Fibroblast of lung (primary cell): ENCODE measurements at regions not wholly inside any gene's neighbourhood (a gene's known extent, or its start where the extent isn't known, plus 50 kb on each side); places are given as distances from the start of the nearest gene placed in this dataset.

ENCODE experiments used
- DNase-seq, 2 donors: peaks; one replicate each; pipeline versions ENCODE4 v3.0.0 to v3.0.0-alpha.2; 2010; ENCODE audit warnings: low read depth in 2 of 2
- H2AFZ ChIP-seq: 2 replicates; pipeline ENCODE4 v1.5.1; 2012; ENCODE audit warnings: low read length, control low read depth, inconsistent platforms
- H3K27ac ChIP-seq: 2 replicates; pipeline ENCODE4 v1.5.1; 2011; ENCODE audit warnings: low read length, control low read depth; ENCODE audit not compliant: insufficient read depth
- H3K27me3 ChIP-seq: 2 replicates; pipeline ENCODE4 v1.5.1; 2011; ENCODE audit warnings: mild to moderate bottlenecking, low read length; ENCODE audit not compliant: control insufficient read depth, insufficient read depth
- H3K36me3 ChIP-seq: 2 replicates; pipeline ENCODE4 v1.5.1; 2011; ENCODE audit warnings: low read length; ENCODE audit not compliant: control insufficient read depth, insufficient read depth
- H3K4me1 ChIP-seq: 2 replicates; pipeline ENCODE4 v1.5.1; 2011; ENCODE audit warnings: low read length; ENCODE audit not compliant: control insufficient read depth, insufficient read depth; ENCODE audit errors: extremely low read depth
- H3K4me2 ChIP-seq: 2 replicates; pipeline ENCODE4 v1.5.1; 2011; ENCODE audit warnings: low read length, control low read depth; ENCODE audit not compliant: insufficient read depth; ENCODE audit errors: extremely low read depth
- H3K4me3 ChIP-seq, 4 experiments: fragments of 200-600 bp in 1 of 4; sonication (generic) in 1 of 4; replicated peaks in 1 of 4; 2 replicates each; pipeline ENCODE4 v1.5.1; 2011 to 2016; ENCODE audit warnings: low read length in 4 of 4, low read depth in 3 of 4, mild to moderate bottlenecking in 3 of 4, control low read depth in 2 of 4, inconsistent platforms in 1 of 4, mixed read lengths in 1 of 4; ENCODE audit not compliant: insufficient read depth in 1 of 4; ENCODE audit errors: control extremely low read depth in 1 of 4
- H3K79me2 ChIP-seq: 2 replicates; pipeline ENCODE4 v1.5.1; 2012; ENCODE audit warnings: mild to moderate bottlenecking, low read length, inconsistent platforms; ENCODE audit not compliant: control insufficient read depth, insufficient read depth
- H3K9ac ChIP-seq: 2 replicates; pipeline ENCODE4 v1.5.1; 2011; ENCODE audit warnings: mild to moderate bottlenecking, low read length, control low read depth; ENCODE audit not compliant: insufficient read depth
- H3K9me3 ChIP-seq: 2 replicates; pipeline ENCODE4 v1.5.1; 2012; ENCODE audit warnings: low read depth, low read length; ENCODE audit not compliant: control insufficient read depth, insufficient read depth
- H4K20me1 ChIP-seq: 2 replicates; pipeline ENCODE4 v1.5.1; 2011; ENCODE audit warnings: low read length; ENCODE audit not compliant: control insufficient read depth, insufficient read depth; ENCODE audit errors: extremely low read depth
- EZH2 ChIP-seq: IDR thresholded peaks from 2 replicates; pipeline ENCODE4 v1.5.1; 2012; ENCODE audit warnings: low read length, control low read depth, mild to moderate bottlenecking; ENCODE audit errors: missing control alignments
- TF ChIP-seq, protein P1 (sequence below), 2 donors: IDR thresholded peaks in 1 of 2; conservative IDR thresholded peaks in 1 of 2; 1 replicate in 1 of 2; 2 replicates in 1 of 2; pipeline ENCODE4 v1.5.1; 2011 to 2012; ENCODE audit warnings: low read length in 2 of 2, control low read depth in 1 of 2, inconsistent platforms in 1 of 2, low read depth in 1 of 2, mild to moderate bottlenecking in 1 of 2

DNA sequence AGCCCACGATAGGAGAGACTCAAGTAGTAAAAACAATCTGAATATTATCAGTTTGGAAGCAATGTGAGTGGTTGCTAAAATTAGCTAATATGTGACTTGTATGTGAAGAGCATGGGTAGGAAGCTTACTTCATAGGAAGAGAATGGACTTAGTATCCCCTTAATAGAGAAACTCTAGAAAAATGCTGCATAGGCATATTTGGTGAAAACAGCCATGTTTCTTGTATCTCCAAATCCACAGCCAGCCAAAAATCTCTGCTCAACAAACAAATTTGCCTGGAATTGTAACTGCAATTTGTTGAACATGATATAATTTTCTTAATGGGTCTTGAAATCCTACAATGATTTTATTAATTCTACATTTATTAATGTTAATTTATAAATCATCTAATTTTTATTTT lies 1252.9 kb upstream of the TMEM132C start:
- Histone ChIP-seq H3K4me2 (no peak overlapping the region), H3K9me3 (no peaks in the 10 kb centered on the region), H3K27me3 (no peaks in the 10 kb centered on the region), H3K4me3 (no peak overlapping the region), H4K20me1 (no peaks in the 10 kb centered on the region), H3K9ac (no peak overlapping the region), H3K4me1 (no peaks in the 10 kb centered on the region), H3K36me3 (no peaks in the 10 kb centered on the region), H2AFZ (no peak overlapping the region), H3K27ac (no peak overlapping the region), H3K79me2 (no peaks in the 10 kb centered on the region)
- TF ChIP-seq, protein P1, sequence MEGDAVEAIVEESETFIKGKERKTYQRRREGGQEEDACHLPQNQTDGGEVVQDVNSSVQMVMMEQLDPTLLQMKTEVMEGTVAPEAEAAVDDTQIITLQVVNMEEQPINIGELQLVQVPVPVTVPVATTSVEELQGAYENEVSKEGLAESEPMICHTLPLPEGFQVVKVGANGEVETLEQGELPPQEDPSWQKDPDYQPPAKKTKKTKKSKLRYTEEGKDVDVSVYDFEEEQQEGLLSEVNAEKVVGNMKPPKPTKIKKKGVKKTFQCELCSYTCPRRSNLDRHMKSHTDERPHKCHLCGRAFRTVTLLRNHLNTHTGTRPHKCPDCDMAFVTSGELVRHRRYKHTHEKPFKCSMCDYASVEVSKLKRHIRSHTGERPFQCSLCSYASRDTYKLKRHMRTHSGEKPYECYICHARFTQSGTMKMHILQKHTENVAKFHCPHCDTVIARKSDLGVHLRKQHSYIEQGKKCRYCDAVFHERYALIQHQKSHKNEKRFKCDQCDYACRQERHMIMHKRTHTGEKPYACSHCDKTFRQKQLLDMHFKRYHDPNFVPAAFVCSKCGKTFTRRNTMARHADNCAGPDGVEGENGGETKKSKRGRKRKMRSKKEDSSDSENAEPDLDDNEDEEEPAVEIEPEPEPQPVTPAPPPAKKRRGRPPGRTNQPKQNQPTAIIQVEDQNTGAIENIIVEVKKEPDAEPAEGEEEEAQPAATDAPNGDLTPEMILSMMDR (conservative IDR thresholded peaks at IDR 0.05 in 1 of 2, IDR thresholded peaks at IDR 0.05 in 1 of 2; ENCODE audit: low read depth in 1 of 2, low read length in 2 of 2) = no peak
- no peak for TF ChIP-seq EZH2
- DNase-seq = no peak

DNA sequence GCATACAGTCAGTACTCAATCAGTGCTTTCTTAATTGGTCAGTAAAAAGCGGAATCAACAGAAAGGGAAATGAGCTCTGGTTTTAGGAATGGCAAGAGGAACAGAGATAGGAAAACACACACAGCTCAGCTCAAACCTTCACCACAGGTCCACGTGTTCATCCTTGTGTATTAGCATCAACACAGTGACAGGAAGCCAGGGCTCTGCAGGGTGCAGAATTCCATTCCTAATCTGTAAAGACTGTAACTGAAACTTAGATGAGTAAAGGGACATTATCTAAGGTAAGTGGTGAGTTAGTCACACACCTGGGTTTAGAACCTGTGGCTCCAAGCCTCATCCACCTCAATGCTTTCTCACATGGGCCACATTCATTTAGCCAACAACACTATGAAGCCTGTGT lies 1242.2 kb upstream of the TMEM132C start:
- TF ChIP-seq, protein P1 (conservative IDR thresholded peaks at IDR 0.05 in 1 of 2, IDR thresholded peaks at IDR 0.05 in 1 of 2; ENCODE audit: low read depth in 1 of 2, low read length in 2 of 2) = no peak
- TF ChIP-seq EZH2 = no peak
- H3K4me3 ChIP-seq = no peak overlapping the region
- H2AFZ ChIP-seq = no peak overlapping the region
- no peak overlapping the region for H3K4me2 ChIP-seq
- H3K9me3 ChIP-seq = no peaks in the 10 kb centered on the region
- DNase-seq = no peak
- H3K27me3 ChIP-seq = no peaks in the 10 kb centered on the region
- H3K4me1 ChIP-seq = no peaks in the 10 kb centered on the region
- no peak overlapping the region for H3K27ac ChIP-seq
- no peaks in the 10 kb centered on the region for H3K36me3 ChIP-seq
- no peaks in the 10 kb centered on the region for H4K20me1 ChIP-seq
- H3K79me2 ChIP-seq = no peaks in the 10 kb centered on the region
- H3K9ac ChIP-seq = no peak overlapping the region

DNA sequence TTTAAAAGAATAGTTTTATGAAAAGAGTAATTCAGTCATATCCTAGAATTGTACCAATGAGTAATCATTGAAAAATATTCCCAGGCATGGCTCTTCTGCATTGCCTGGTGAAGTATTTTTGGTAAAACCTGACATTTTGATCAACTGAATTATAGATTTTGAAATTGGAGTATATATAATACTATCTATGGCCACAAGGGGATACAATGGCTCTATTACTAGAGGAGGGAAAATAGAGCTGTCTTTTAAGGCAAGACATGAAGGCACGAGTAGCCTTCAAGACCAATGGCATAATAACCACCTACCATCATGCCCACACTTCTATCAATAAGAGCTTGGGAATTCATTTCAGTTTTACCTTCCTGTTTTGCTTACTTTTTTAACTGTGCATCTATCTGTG lies 1241.4 kb upstream of the TMEM132C start:
- H3K4me2 ChIP-seq = no peak overlapping the region
- no peak overlapping the region for H3K4me3 ChIP-seq
- H3K9ac ChIP-seq = no peak overlapping the region
- H4K20me1 ChIP-seq = no peaks in the 10 kb centered on the region
- no peaks in the 10 kb centered on the region for H3K4me1 ChIP-seq
- no peaks in the 10 kb centered on the region for H3K9me3 ChIP-seq
- DNase-seq = no peak
- no peaks in the 10 kb centered on the region for H3K27me3 ChIP-seq
- H2AFZ ChIP-seq = no peak overlapping the region
- no peak for TF ChIP-seq EZH2
- TF ChIP-seq, protein P1 (conservative IDR thresholded peaks at IDR 0.05 in 1 of 2, IDR thresholded peaks at IDR 0.05 in 1 of 2; ENCODE audit: low read depth in 1 of 2, low read length in 2 of 2) = no peak
- no peak overlapping the region for H3K27ac ChIP-seq
- H3K36me3 ChIP-seq = no peaks in the 10 kb centered on the region
- H3K79me2 ChIP-seq = no peaks in the 10 kb centered on the region
